Dedifferentiated amniotic fluid mesenchymal stem cell (primary cell): ENCODE measurements at regions not wholly inside any gene's neighbourhood (a gene's known extent, or its start where the extent isn't known, plus 50 kb on each side); places are given as distances from the start of the nearest gene placed in this dataset.
"Not testable (repeated sequence)": the region's sequence is repeated elsewhere in the genome, so short reads cannot be mapped to it uniquely, and the experiment has no call there.

Experiments
- DNase-seq: peaks from one replicate; pipeline ENCODE4 v3.0.0-alpha.2; 2016; ENCODE audit errors: extremely low spot score

- not testable (repeated sequence) for DNase-seq
Measured at GRCh38 chr2:131639001-131639620, 111.4 kb downstream of the CCDC74A start.

GRCh38 chr2:131641414-131642206 is 113.9 kb downstream of the CCDC74A start:
- DNase-seq: peak; percentile 16

DNA sequence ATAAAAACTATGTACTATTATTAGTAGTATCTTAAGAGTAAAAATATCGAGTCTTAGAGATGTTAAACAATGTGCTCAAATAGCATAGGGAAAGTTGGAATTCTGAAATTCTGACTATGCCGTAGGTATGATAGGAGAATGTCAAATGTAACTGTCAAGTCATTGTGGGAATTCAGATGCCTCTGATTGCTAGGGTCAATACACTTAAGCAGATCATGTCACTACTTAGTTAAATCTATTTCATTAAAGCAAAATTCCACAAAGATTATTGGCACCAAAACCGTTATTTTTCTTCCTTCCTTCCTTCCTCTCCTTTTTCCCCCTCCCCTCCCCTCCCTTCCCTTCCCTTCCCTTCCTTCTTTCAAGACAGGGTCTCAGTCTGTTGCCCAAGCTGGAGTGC is 115.5 kb downstream of the CCDC74A start:
- not testable (repeated sequence) for DNase-seq

DNA sequence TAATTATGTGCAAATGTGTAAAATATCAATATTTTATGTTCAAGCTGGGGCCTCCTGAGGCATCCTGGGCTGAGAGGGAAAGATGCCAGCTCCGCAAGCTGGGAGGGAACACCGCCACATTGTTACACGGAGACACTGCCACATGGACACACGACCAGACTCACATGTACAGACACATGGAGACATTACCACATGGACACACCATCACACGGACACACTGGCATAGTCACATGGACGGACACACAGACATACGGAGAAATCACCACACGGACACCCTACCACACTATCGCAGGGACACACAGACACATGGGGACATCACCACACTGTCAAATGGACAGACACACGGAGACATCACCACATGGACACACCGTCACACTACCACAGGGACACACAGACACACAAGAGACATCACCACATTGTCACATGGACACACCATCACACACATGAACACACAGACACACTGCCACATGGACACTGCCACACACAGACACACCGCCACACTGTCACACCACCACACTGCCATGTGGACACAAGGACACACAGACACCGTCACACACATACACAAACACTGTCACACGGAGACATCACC is 117.6 kb downstream of the CCDC74A start:
- DNase-seq: no peak

DNA sequence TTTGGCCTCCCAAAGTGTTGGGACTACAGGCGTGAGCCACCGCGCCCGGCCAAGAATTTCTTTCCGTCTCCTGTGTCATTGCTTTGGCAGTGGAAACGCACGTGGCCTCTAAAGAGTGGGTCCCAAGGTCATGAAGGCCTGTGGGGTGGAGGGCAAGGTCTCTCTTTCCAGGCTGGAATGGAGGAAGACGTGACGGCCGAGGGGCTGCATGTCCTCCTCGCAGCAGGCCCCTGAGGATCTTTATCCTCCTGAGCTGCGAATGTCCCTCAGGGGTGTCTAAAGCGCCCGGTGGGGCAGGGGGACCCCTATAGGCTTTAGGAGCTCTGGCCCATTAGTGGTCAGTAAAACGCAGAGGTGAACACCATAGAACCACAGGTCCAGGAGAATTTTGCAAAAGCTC is 118.5 kb downstream of the CCDC74A start:
- DNase-seq: not testable (repeated sequence)

- DNase-seq: no peak
Measured at GRCh38 chr2:131646669-131647297, 119.1 kb downstream of the CCDC74A start.

- not testable (repeated sequence) for DNase-seq
Measured at GRCh38 chr2:131648565-131648964, 120.9 kb downstream of the CCDC74A start.

- DNase-seq: not testable (repeated sequence)
Measured at GRCh38 chr2:131652246-131652645, 124.6 kb downstream of the CCDC74A start.

GRCh38 chr2:131654107-131654506 is 126.4 kb downstream of the CCDC74A start:
- DNase-seq: not testable (repeated sequence)

DNA sequence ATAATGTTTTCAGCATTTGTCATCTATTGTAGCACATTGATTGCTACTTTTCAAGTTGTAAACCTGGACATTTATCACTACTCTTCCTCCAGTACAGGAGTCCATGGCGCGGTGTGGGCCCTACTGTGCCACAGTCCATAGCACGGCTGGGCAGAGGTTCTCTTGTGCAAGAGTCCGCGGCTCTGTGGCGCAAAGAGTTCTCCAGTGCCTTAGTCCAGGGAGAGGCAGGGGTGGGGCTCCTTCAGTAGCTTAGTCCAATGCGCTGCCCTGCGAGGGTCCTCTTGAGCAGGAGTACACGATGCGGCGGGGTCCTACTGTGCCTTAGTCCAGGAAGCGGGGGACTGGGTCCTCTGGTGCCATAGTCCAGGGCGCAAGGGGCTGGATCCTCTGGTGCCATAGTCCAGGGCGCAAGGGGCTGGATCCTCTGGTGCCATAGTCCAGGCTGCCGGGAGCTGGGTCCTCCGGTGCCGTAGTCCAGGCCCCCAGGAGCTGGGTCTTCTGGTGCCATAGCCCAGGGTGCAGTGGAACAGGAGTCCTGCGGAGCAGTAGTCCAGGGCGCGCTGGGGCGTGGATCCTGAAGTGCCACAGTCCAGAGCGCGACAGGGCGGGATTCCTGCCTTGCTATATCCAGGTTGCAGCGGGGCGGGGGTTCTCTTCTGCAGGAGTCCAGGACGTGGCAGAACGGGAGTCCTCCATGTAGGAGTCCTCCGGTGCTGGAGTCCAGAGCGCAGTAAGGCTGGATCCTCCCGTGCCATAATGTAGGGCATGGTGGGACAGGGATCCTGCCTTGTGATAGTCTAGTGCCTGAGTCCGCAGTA is 129.3 kb downstream of the CCDC74A start:
- no peak for DNase-seq

DNA sequence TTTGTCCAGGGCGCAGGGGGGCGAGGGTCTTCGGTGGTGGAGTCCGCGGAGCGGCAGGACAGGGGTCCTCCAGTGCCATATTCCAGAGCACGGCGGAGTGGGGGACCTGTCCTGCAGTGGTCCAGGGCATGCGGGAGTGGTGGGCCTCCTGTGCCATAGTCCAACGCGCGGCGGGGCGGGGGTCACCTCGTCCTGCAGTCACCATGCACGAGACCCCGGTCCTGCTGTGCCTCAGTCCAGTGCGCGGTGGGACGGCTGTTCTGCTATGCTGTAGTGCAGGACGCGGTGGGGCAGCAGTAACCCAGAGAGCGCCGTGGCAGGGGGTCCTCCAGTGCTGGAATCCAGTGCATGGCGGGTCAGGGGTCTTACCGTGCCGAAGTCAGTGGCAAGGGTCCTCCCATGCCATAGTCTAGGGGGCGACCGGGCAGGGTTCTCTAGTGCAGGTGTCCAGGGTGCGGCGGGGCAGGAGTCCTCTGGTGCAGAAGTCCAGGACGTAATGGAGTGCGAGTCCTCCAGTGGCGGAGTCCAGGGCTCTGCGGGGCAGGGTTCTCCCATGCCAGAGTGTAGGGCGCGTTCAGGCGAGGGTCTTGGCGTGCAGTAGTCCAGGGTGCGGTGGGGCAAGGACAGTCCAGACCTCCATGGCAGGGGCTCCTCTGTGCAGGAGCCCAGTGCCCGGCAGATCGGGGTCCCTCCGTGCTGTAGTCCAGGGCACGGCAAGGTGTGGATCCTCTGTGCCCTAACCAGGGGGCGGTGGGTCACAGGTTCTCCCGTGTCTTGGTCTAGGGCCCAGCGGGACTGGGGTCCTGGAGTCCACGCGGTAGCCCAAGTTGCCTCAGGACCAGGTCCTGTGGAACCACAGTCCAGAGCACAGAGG is 130.4 kb downstream of the CCDC74A start:
- DNase-seq: no peak

GRCh38 chr2:131658769-131659131 is 131.1 kb downstream of the CCDC74A start:
- DNase-seq: no peak

GRCh38 chr2:131659168-131659572 is 131.5 kb downstream of the CCDC74A start:
- no peak for DNase-seq

GRCh38 chr2:131661101-131661782 is 133.6 kb downstream of the CCDC74A start:
- not testable (repeated sequence) for DNase-seq

DNA sequence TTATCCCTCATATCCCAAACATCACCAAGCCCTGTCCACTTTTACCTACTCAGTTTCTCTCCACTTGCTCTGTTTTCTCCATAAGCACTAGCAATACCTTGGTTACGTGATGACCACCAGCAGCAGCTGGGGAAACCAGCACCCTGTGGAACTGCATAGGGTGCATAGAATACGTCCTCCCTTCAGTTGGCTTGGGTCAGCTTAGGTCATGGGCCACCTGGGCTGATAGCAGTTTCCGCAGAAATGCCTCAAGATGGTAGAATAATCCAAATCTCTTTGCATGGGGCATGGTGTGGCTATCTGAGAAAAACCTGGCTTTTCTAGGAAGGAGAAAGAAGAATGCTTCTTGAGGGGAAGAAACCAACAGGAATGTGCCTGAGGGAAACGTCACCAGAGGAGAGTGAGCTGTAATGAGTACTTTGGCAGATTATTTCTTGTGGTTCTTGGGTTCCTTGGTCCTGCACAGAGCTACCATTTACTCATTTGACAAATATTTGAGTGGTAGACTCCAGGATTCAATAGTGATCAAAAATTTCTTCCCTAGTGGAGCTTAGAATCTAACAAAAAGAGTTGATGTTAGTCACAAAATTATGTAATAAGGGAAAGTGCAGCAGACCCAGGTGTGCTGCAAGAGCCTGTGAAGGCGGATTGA is 134.3 kb downstream of the CCDC74A start:
- DNase-seq: not testable (repeated sequence)

GRCh38 chr2:131663501-131663900 is 135.8 kb downstream of the CCDC74A start:
- not testable (repeated sequence) for DNase-seq

- not testable (repeated sequence) for DNase-seq
Measured at GRCh38 chr2:131665716-131666115, 138.0 kb downstream of the CCDC74A start.

DNA sequence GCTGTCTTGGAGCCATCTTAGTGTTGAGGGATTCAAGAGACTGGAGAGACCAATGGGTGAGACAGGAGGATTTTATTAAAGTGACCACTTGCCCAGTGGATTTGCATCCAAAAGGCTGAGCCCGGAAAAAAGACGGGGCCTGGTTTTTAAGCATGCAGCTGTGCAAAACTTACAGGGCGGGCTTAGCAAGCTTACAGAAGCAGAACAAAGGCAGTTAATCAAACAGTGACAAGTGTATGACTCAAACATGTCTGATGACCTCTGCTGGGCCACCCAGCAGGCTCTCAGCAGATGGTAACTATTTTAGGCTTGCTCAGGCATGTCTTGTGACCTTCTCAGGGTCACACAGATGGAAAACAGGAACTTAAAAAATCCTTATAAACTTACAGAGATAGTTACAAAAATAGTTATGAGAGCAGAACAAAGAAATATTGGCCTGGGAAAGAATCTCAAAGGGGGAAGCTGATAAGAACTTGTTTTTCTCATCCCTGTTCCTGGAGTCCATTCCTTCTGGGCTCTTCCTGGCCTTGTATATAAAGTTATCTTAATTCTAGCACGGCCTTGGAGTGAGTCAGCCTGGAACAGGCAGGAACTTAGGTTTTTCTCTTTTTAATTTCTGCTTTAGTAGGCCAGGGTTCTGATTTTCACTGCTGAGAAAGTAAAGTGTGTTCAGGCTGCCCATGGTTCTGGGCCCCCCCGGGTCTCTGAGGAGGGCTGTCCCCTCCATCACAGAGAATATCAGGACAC is 141.3 kb downstream of the CCDC74A start:
- not testable (repeated sequence) for DNase-seq
